Liver (tissue), 8 donors: ENCODE measurements at regions not wholly inside any gene's neighbourhood (a gene's known extent, or its start where the extent isn't known, plus 50 kb on each side); places are given as distances from the start of the nearest gene placed in this dataset.

Experiments
- DNase-seq: peaks from one replicate; pipeline ENCODE4 v3.0.0-alpha.2; 2017; ENCODE audit warnings: low spot score
- H3K27ac ChIP-seq, 2 donors: one replicate each; pipeline ENCODE4 v1.7.0; 2013; ENCODE audit warnings: inconsistent platforms in 2 of 2, low read length in 2 of 2, control low read depth in 1 of 2, low read depth in 1 of 2, mild to moderate bottlenecking in 1 of 2
- H3K27me3 ChIP-seq, 4 donors: one replicate each; pipeline versions ENCODE4 v1.6.1 to v1.7.0; 2013; ENCODE audit warnings: low read length in 3 of 4, inconsistent platforms in 1 of 4, mild to moderate bottlenecking in 1 of 4, moderate library complexity in 1 of 4; ENCODE audit not compliant: control insufficient read depth in 4 of 4, insufficient read depth in 4 of 4
- H3K36me3 ChIP-seq, 4 donors: one replicate each; pipeline versions ENCODE4 v1.6.1 to v1.7.0; 2013; ENCODE audit warnings: low read length in 3 of 4, mild to moderate bottlenecking in 3 of 4, low read depth in 1 of 4, moderate library complexity in 1 of 4; ENCODE audit not compliant: control insufficient read depth in 4 of 4, insufficient read depth in 3 of 4
- H3K4me1 ChIP-seq, 4 donors: one replicate each; pipeline versions ENCODE4 v1.6.1 to v1.7.0; 2013; ENCODE audit warnings: low read length in 3 of 4, mild to moderate bottlenecking in 3 of 4, moderate library complexity in 1 of 4; ENCODE audit not compliant: control insufficient read depth in 4 of 4, insufficient read depth in 4 of 4
- H3K4me3 ChIP-seq, 3 donors: one replicate each; pipeline versions ENCODE4 v1.6.1 to v1.7.0; 2013; ENCODE audit warnings: low read length in 3 of 3, control low read depth in 1 of 3, low read depth in 1 of 3, mild to moderate bottlenecking in 1 of 3
- H3K9ac ChIP-seq, 2 donors: one replicate each; pipeline ENCODE4 v1.7.0; 2013; ENCODE audit warnings: low read length in 2 of 2, mild to moderate bottlenecking in 2 of 2, moderate library complexity in 2 of 2, control low read depth in 1 of 2, low read depth in 1 of 2
- H3K9me3 ChIP-seq, 4 donors: one replicate each; pipeline versions ENCODE4 v1.6.1 to v1.7.0; 2013; ENCODE audit warnings: low read length in 3 of 4; ENCODE audit not compliant: control insufficient read depth in 4 of 4
- CTCF ChIP-seq: fragments of 150-350 bp; IDR thresholded peaks from 2 replicates; pipeline ENCODE4 v1.5.1; 2017; ENCODE audit warnings: improper control_type of control experiment, low read depth, low read length; ENCODE audit not compliant: missing input control
- EGR1 ChIP-seq, 2 donors: IDR thresholded peaks; 2 replicates each; pipeline ENCODE4 v1.6.1; 2016 to 2018; ENCODE audit warnings: antibody characterized with exemption in 2 of 2, low read depth in 2 of 2
- FOXA2 ChIP-seq: IDR thresholded peaks from 2 replicates; pipeline ENCODE4 v1.6.1; 2016; ENCODE audit warnings: antibody characterized with exemption
- GABPA ChIP-seq, 2 donors: IDR thresholded peaks in 1 of 2; conservative IDR thresholded peaks in 1 of 2; 2 replicates each; pipeline ENCODE4 v1.6.1; 2016; ENCODE audit warnings: antibody characterized with exemption in 2 of 2, mild to moderate bottlenecking in 1 of 2, moderate library complexity in 1 of 2
- HNF4A ChIP-seq, 2 donors: conservative IDR thresholded peaks; 2 replicates each; pipeline ENCODE4 v1.6.1; 2016; ENCODE audit warnings: antibody characterized with exemption in 2 of 2, mild to moderate bottlenecking in 2 of 2
- HNF4G ChIP-seq: IDR thresholded peaks from 2 replicates; pipeline ENCODE4 v1.6.1; 2016; ENCODE audit warnings: antibody characterized with exemption
- JUND ChIP-seq, 2 donors: IDR thresholded peaks; 2 replicates each; pipeline ENCODE4 v1.6.1; 2016; ENCODE audit warnings: antibody characterized with exemption in 2 of 2
- NR2F2 ChIP-seq: IDR thresholded peaks from 2 replicates; pipeline ENCODE4 v1.6.1; 2016; ENCODE audit warnings: antibody characterized with exemption
- RAD21 ChIP-seq, 2 donors: IDR thresholded peaks; 2 replicates each; pipeline ENCODE4 v1.6.1; 2016; ENCODE audit warnings: antibody characterized with exemption in 2 of 2, mild to moderate bottlenecking in 2 of 2
- RXRA ChIP-seq, 2 donors: IDR thresholded peaks; 2 replicates each; pipeline ENCODE4 v1.6.1; 2017 to 2018; ENCODE audit warnings: antibody characterized with exemption in 2 of 2, mild to moderate bottlenecking in 1 of 2
- SP1 ChIP-seq: IDR thresholded peaks from 2 replicates; pipeline ENCODE4 v1.6.1; 2018; ENCODE audit warnings: antibody characterized with exemption, mild to moderate bottlenecking
- TAF1 ChIP-seq: conservative IDR thresholded peaks from 2 replicates; pipeline ENCODE4 v1.6.1; 2016; ENCODE audit warnings: antibody characterized with exemption, mild to moderate bottlenecking
- YY1 ChIP-seq: IDR thresholded peaks from 2 replicates; pipeline ENCODE4 v1.6.1; 2016; ENCODE audit warnings: antibody characterized with exemption, mild to moderate bottlenecking
- WGBS: extraction: QIAGEN DNeasy Blood & Tissue Kit; methylation state at CpG from one replicate; pipeline ENCODE4 v1.1.7; 2013; 5-methylcytosine and 5-hydroxymethylcytosine counted together
- TF ChIP-seq, protein P1 (sequence below): IDR thresholded peaks from 2 replicates; pipeline ENCODE4 v1.6.1; 2016; ENCODE audit warnings: antibody characterized with exemption
- TF ChIP-seq, protein P2 (sequence below): IDR thresholded peaks from 2 replicates; pipeline ENCODE4 v1.6.1; 2016; ENCODE audit warnings: antibody characterized with exemption
- TF ChIP-seq, protein P3 (sequence below): IDR thresholded peaks from 2 replicates; pipeline ENCODE4 v1.6.1; 2016; ENCODE audit warnings: antibody characterized with exemption, mild to moderate bottlenecking
- donor health status: healthy.
- donor health status: healthy.
- donor health status: healthy.
- donor health status: healthy.
- donor health status: healthy.

GRCh38 chr13:87107651-87108050 lies 563.5 kb upstream of the SLITRK5 start:
- no peaks in the 10 kb centered on the region for H3K36me3 ChIP-seq
- no peak for DNase-seq
- no peaks in the 10 kb centered on the region for H3K4me1 ChIP-seq
- 67% methylated on average over 2 of the region's 2 CpGs for WGBS
- TF ChIP-seq YY1 (no peak), SP1 (no peak), TAF1 (no peak), HNF4A (conservative IDR thresholded peaks at IDR 0.05) (no peak), RXRA (IDR thresholded peaks at IDR 0.05) (no peak)
- TF ChIP-seq, protein P1, sequence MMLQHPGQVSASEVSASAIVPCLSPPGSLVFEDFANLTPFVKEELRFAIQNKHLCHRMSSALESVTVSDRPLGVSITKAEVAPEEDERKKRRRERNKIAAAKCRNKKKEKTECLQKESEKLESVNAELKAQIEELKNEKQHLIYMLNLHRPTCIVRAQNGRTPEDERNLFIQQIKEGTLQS = no peak
- no peak overlapping the region for H3K9ac ChIP-seq
- no peak overlapping the region for H3K27ac ChIP-seq
- H3K27me3 ChIP-seq = peaks cover 0 to 3% (median 0%) of the 10 kb centered on the region in 4 donors
- no peak overlapping the region for H3K4me3 ChIP-seq
- H3K9me3 ChIP-seq = no peaks in the 10 kb centered on the region

GRCh38 chr13:87120476-87120875 lies 550.7 kb upstream of the SLITRK5 start:
- DNase-seq = no peak
- Histone ChIP-seq H3K36me3 (no peaks in the 10 kb centered on the region), H3K27me3 (no peaks in the 10 kb centered on the region), H3K27ac (no peak overlapping the region), H3K9me3 (no peaks in the 10 kb centered on the region), H3K4me3 (no peak overlapping the region), H3K4me1 (no peaks in the 10 kb centered on the region), H3K9ac (no peak overlapping the region)
- WGBS = 45% methylated on average over 2 of the region's 2 CpGs
- TF ChIP-seq EGR1 (IDR thresholded peaks at IDR 0.05; ENCODE audit: low read depth in 2 of 2) = no peak
- TF ChIP-seq RAD21 (IDR thresholded peaks at IDR 0.05) = no peak
- TF ChIP-seq, protein P2, sequence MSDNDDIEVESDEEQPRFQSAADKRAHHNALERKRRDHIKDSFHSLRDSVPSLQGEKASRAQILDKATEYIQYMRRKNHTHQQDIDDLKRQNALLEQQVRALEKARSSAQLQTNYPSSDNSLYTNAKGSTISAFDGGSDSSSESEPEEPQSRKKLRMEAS = no peak
- no peak for TF ChIP-seq FOXA2
- no peak for TF ChIP-seq JUND (IDR thresholded peaks at IDR 0.05)

DNA sequence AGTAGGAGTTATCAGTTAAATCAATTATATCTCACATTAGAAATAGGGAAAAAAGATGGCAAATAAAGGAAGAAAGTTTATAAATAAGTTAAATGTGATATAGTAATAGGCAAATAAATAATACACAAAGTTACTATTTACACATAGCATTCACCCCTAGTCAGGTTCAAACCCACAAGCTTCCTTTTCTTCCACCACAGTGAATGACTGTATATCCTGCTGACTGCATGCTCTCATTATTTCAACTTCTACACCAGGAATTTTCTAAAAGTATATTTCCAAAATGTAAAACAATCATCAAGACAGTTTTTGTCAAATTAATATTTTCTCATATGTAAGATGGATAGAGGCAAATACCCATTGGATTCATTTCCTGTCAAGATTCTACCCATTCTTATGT lies 548.6 kb upstream of the SLITRK5 start:
- DNase-seq = no peak
- H3K9ac ChIP-seq = no peak overlapping the region
- no peaks in the 10 kb centered on the region for H3K9me3 ChIP-seq
- H3K4me3 ChIP-seq = no peak overlapping the region
- no peaks in the 10 kb centered on the region for H3K27me3 ChIP-seq
- TF ChIP-seq HNF4G (no peak), SP1 (no peak), TAF1 (no peak)
- H3K4me1 ChIP-seq = no peaks in the 10 kb centered on the region
- H3K27ac ChIP-seq = no peak overlapping the region
- H3K36me3 ChIP-seq = no peaks in the 10 kb centered on the region

GRCh38 chr13:87123987-87124784 lies 547.0 kb upstream of the SLITRK5 start:
- no peaks in the 10 kb centered on the region for H3K27me3 ChIP-seq
- H3K4me3 ChIP-seq = no peak overlapping the region
- H3K36me3 ChIP-seq = no peaks in the 10 kb centered on the region
- H3K9me3 ChIP-seq = no peaks in the 10 kb centered on the region
- 56% methylated on average over 10 of the region's 10 CpGs for WGBS
- no peak for DNase-seq
- H3K4me1 ChIP-seq = no peaks in the 10 kb centered on the region
- no peak overlapping the region for H3K27ac ChIP-seq
- H3K9ac ChIP-seq = no peak overlapping the region
- TF ChIP-seq HNF4G (no peak), EGR1 (IDR thresholded peaks at IDR 0.05; ENCODE audit: low read depth in 2 of 2) (no peak), CTCF (no peak), FOXA2 (no peak), SP1 (no peak), YY1 (no peak), HNF4A (conservative IDR thresholded peaks at IDR 0.05) (no peak), RAD21 (IDR thresholded peaks at IDR 0.05) (no peak), TAF1 (no peak), JUND (IDR thresholded peaks at IDR 0.05) (no peak), NR2F2 (no peak), GABPA (IDR thresholded peaks at IDR 0.05 in 1 of 2, conservative IDR thresholded peaks at IDR 0.05 in 1 of 2) (no peak), RXRA (IDR thresholded peaks at IDR 0.05) (no peak)
- TF ChIP-seq, protein P3, sequence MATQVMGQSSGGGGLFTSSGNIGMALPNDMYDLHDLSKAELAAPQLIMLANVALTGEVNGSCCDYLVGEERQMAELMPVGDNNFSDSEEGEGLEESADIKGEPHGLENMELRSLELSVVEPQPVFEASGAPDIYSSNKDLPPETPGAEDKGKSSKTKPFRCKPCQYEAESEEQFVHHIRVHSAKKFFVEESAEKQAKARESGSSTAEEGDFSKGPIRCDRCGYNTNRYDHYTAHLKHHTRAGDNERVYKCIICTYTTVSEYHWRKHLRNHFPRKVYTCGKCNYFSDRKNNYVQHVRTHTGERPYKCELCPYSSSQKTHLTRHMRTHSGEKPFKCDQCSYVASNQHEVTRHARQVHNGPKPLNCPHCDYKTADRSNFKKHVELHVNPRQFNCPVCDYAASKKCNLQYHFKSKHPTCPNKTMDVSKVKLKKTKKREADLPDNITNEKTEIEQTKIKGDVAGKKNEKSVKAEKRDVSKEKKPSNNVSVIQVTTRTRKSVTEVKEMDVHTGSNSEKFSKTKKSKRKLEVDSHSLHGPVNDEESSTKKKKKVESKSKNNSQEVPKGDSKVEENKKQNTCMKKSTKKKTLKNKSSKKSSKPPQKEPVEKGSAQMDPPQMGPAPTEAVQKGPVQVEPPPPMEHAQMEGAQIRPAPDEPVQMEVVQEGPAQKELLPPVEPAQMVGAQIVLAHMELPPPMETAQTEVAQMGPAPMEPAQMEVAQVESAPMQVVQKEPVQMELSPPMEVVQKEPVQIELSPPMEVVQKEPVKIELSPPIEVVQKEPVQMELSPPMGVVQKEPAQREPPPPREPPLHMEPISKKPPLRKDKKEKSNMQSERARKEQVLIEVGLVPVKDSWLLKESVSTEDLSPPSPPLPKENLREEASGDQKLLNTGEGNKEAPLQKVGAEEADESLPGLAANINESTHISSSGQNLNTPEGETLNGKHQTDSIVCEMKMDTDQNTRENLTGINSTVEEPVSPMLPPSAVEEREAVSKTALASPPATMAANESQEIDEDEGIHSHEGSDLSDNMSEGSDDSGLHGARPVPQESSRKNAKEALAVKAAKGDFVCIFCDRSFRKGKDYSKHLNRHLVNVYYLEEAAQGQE = no peak
- TF ChIP-seq, protein P2 = no peak
- TF ChIP-seq, protein P1 = no peak
